Left ventricle myocardium inferior (tissue), 1 donor: ENCODE measurements at regions not wholly inside any gene's neighbourhood (a gene's known extent, or its start where the extent isn't known, plus 50 kb on each side); places are given as distances from the start of the nearest gene placed in this dataset.

Experiments used
- DNase-seq: peaks from one replicate; pipeline ENCODE4 v3.0.0-alpha.2; 2020
- H3K27ac ChIP-seq: fragments of 200-600 bp; replicated peaks from 2 replicates; pipeline ENCODE4 v1.8.0; 2021
- H3K27me3 ChIP-seq: fragments of 200-600 bp; 2 replicates; pipeline ENCODE4 v1.8.0; 2021; ENCODE audit warnings: low read depth
- H3K36me3 ChIP-seq: fragments of 200-600 bp; 2 replicates; pipeline ENCODE4 v1.8.0; 2021
- H3K4me1 ChIP-seq: fragments of 200-600 bp; 2 replicates; pipeline ENCODE4 v1.8.0; 2021
- H3K4me3 ChIP-seq: fragments of 200-600 bp; 2 replicates; pipeline ENCODE4 v1.8.0; 2021; ENCODE audit warnings: mild to moderate bottlenecking, moderate library complexity
- H3K9me3 ChIP-seq: fragments of 200-600 bp; replicated peaks from 2 replicates; pipeline ENCODE4 v1.8.0; 2021
- intact Hi-C: fragments of 100-400 bp; cut with micrococcal nuclease; formaldehyde crosslinking; loops from one replicate; pipeline ENCODE4 v1.11.0; 2022
- TF ChIP-seq, protein P1 (sequence below): fragments of 200-600 bp; IDR thresholded peaks from 2 replicates; pipeline ENCODE4 v1.8.0; 2021; ENCODE audit warnings: antibody characterized with exemption, mild to moderate bottlenecking, borderline replicate concordance
- donor health status: DM: no; HTN: yes; CAD: no; lungs with severe emphysema.

DNA sequence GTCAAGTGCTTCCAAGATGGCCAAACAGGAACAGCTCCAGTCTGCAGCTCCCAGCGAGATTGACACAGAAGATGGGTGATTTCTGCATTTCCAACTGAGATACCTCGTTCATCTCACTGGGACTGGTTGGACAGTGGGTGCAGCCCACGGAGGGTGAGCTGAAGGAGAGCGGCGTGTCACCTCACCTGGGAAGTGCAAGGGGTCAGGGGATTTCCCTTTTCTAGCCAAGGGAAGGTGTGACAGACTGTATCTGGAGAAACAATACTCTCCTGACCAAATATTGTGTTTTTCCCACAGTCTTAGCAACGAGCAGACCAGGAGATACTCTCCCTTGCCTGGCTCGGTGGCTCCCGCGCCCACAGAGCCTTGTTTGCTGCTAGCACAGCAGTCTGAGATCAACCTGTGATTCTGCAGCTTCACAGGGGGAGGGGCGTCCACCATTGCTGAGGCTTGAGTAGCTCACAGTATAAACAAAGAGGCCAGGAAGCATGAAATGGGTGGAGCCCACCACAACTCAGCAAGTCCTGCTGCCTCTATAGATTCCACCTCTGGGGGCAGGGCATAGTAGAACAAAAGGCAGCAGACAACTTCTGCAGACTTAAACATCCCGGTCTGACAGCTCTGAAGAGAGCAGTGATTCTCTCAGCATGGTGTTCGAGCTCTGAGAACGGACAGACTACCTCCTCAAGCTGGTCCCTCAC lies 293.5 kb upstream of the SUCLG2 start:
- H3K4me3 ChIP-seq: no peak overlapping the region
- H3K36me3 ChIP-seq: no peaks in the 10 kb centered on the region
- no peak for DNase-seq
- intact Hi-C loops: no loop called here
- H3K27me3 ChIP-seq: no peaks in the 10 kb centered on the region
- H3K9me3 ChIP-seq: peaks cover 23% of the 10 kb centered on the region
- no peaks in the 10 kb centered on the region for H3K4me1 ChIP-seq
- H3K27ac ChIP-seq: no peak overlapping the region
- TF ChIP-seq, protein P1, sequence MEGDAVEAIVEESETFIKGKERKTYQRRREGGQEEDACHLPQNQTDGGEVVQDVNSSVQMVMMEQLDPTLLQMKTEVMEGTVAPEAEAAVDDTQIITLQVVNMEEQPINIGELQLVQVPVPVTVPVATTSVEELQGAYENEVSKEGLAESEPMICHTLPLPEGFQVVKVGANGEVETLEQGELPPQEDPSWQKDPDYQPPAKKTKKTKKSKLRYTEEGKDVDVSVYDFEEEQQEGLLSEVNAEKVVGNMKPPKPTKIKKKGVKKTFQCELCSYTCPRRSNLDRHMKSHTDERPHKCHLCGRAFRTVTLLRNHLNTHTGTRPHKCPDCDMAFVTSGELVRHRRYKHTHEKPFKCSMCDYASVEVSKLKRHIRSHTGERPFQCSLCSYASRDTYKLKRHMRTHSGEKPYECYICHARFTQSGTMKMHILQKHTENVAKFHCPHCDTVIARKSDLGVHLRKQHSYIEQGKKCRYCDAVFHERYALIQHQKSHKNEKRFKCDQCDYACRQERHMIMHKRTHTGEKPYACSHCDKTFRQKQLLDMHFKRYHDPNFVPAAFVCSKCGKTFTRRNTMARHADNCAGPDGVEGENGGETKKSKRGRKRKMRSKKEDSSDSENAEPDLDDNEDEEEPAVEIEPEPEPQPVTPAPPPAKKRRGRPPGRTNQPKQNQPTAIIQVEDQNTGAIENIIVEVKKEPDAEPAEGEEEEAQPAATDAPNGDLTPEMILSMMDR: no peak

DNA sequence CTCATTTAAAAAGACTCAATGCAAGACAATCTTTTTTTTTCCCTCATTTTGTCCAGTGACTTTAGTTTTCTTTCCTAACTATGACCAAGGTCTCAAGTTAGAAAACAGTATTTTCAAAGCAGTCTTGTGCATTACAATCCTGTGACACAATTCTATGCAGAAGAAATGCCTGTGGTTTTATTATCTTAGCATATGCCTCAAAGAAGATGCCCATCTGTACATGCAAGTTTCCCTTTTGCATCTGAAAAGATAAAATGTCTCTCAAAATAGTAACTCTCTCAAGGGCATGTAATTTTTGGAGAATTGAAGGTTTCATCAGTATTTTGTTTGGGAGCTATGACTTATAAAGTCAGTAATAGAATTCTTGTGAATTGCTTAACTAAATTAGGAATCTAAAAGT lies 292.0 kb upstream of the SUCLG2 start:
- no peaks in the 10 kb centered on the region for H3K27me3 ChIP-seq
- intact Hi-C loops: no loop called here
- H3K36me3 ChIP-seq: no peaks in the 10 kb centered on the region
- H3K4me1 ChIP-seq: no peaks in the 10 kb centered on the region
- H3K4me3 ChIP-seq: no peak overlapping the region
- H3K9me3 ChIP-seq: peaks cover 15% of the 10 kb centered on the region
- TF ChIP-seq, protein P1: no peak
- DNase-seq: no peak
- H3K27ac ChIP-seq: no peak overlapping the region

DNA sequence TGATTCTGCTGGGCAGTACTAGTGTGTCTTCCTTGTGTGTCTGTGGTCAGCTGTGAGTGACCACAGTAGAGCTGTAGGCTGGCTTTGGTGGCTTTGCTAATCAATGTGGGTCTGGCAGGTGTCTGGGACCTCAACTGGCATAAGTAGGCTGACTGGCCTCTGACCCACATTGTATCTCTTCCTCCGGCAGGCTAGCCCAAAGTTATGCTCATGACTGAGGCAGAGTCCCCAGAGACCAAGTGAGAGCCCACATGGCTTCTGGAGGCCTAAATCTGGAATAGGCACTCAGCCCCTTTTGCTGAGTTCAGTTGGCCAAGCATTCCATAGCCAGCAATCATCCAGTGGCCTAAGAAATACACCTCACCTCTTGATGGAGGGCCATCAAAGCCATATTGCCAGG lies 289.1 kb upstream of the SUCLG2 start:
- TF ChIP-seq, protein P1: no peak

DNA sequence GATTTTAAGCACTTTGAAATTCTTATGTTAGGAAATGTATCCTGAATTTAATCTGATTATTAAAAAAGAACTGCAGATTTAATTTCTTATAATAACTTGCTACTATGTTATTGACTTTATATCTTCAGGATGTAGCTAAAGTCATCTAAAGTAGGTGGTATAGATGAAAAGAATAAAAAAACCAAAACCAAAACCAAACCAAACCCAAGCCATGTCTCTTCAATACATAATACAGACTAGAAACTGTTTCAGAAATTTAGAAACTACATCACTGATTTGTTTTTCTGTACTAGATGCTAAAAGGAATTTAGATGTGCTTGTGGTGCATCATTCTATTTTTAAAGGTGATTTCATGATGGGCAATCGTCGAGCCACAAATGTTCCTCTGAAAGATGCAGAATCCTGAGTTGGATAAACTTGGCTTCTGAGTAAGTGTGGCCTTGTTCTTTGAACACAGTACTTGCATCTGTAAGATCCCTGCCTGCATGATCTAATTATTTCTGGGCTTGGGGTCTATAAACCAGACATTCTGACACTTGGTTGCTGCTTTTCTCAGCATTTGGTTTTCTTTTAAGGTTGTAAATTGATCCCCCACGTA lies 287.1 kb upstream of the SUCLG2 start:
- DNase-seq: no peak
- no peaks in the 10 kb centered on the region for H3K9me3 ChIP-seq
- H3K4me3 ChIP-seq: no peak overlapping the region
- intact Hi-C loops: no loop called here
- H3K4me1 ChIP-seq: peaks cover 7% of the 10 kb centered on the region
- TF ChIP-seq, protein P1: no peak
- no peak overlapping the region for H3K27ac ChIP-seq
- no peaks in the 10 kb centered on the region for H3K27me3 ChIP-seq
- H3K36me3 ChIP-seq: no peaks in the 10 kb centered on the region

More for the DNA sequence above, 289.1 kb upstream of the SUCLG2 start:
- Histone ChIP-seq H3K4me3 (no peak overlapping the region), H3K36me3 (no peaks in the 10 kb centered on the region), H3K9me3 (peaks cover under 1% of the 10 kb centered on the region), H3K27me3 (no peaks in the 10 kb centered on the region), H3K27ac (no peak overlapping the region), H3K4me1 (peaks cover 7% of the 10 kb centered on the region)
- intact Hi-C loops: no loop called here
- no peak for DNase-seq

DNA sequence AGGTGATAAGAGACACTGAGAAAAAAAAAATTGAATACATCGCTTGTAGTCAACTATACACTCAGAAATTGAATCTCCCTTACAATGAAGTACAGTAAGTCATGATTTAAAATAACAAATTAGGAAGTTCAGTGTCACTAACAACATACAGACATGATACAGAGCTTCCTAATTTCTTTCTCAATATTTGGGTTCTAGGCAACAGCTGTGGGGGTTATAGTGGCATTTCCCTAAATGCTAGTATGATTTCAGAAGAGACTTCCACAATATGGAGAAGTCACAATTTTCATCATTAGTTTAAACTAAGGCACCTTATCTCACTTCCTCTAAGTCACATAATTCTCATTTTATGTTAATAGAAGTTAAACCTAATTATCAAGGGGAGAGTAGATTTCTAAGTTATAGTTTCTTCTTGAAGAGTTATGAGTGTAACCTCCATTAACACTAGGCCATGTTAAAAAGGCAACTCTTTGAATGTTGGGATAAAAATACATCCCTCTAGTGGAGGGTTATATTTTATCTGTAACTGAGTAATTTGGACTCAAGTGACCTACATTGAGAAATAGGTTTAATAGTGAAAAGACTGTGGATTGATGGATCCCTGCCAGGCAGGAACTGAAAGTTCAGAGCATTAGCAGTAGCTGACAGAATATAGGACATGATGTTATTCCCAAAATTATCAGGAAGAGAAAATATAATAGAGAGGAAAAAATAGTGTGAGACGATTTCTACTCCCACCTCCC lies 286.0 kb upstream of the SUCLG2 start:
- TF ChIP-seq, protein P1: peak; percentile 26
- H3K27me3 ChIP-seq: no peaks in the 10 kb centered on the region
- H3K9me3 ChIP-seq: peaks cover 7% of the 10 kb centered on the region
- no peak overlapping the region for H3K4me3 ChIP-seq
- peak overlapping the region; percentile 37 for H3K27ac ChIP-seq
- no peak for DNase-seq
- no peaks in the 10 kb centered on the region for H3K36me3 ChIP-seq
- H3K4me1 ChIP-seq: peaks cover 7% of the 10 kb centered on the region
- intact Hi-C loops: no loop called here
